NCI-H1092 treated with DMSO at 0.1 percent for 48 hours (cell line): ENCODE measurements at regions not wholly inside any gene's neighbourhood (a gene's known extent, or its start where the extent isn't known, plus 50 kb on each side); places are given as distances from the start of the nearest gene placed in this dataset.
"Not testable (repeated sequence)": the region's sequence is repeated elsewhere in the genome, so short reads cannot be mapped to it uniquely, and the experiment has no call there.

Source experiments
- DNase-seq: peaks from one replicate; lab custom pipeline; 2025; lab: John Stamatoyannopoulos, UW

DNA sequence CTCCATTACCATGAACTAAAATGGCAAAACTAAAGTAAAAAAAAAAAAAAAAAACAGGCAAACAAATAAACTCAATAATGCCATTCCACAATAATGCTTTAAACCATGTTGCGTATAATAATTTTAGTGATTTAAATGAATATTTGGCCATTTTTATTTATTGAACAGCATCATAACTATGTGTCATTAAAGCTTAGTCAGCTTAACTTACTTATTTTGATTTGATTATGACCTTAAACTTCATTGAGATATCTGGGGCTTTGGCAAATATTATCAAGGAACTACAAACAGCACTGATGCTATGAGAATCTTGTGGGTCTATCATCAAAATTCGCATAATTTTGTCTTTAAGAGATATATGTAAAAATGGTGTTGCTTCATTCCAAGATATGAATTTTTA, 1610.3 kb upstream of the NUDT12 start:
- no peak for DNase-seq

DNA sequence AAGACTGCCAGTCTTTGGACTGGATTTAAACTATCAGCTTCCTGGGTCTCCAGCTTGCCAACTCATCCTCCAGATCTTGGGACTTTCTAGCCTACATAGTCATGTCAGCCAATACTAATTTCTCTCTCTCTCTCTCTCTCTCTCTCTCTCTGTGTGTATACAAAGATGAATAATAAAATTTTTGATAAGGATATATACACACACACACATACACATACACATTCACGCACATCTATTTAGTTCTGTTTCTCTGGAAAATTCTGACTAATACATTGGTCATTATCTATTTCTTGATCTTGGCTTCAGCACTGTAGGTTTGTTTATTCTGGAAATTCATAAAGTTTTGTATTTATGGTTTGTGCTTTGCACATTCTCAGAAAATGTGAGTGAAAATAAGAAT, 1606.2 kb upstream of the NUDT12 start:
- no peak for DNase-seq

DNA sequence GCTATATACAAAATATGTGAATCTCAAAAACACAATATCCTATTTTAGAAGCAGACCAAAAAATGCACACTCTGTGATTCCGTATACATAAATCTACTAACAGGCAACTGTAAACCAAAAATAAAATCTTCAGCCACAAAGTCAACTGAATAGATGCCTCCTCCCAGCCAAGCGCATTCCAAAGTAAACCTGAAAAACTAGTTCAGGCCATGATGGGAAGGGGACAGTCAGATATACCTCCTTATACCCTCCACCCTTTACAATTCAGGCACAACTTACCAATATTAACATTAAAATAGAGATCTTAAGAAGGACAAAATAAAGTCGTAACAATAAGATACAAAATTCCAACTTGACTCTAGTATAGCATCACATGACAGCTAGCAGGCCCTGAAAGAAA, 1604.5 kb upstream of the NUDT12 start:
- no peak for DNase-seq

DNA sequence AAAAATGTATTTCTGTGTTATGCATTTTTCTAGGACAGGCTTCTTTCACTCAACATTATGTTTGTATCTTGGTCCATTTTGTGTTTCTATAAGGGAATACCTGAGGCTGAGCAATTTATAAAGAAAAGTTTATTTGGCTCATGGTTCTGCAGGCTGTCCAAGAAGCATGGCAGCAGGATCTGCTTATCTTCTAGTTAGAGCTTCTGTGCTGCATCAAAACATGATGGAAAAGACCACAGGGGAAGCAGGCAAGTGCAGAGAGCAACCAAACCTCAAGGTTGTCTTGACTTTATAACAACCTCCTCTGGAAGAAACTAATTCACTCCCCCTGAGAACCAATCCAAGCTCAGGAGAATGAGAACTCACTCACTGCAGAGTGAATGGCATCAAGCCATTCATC, 1601.0 kb upstream of the NUDT12 start:
- no peak for DNase-seq

DNA sequence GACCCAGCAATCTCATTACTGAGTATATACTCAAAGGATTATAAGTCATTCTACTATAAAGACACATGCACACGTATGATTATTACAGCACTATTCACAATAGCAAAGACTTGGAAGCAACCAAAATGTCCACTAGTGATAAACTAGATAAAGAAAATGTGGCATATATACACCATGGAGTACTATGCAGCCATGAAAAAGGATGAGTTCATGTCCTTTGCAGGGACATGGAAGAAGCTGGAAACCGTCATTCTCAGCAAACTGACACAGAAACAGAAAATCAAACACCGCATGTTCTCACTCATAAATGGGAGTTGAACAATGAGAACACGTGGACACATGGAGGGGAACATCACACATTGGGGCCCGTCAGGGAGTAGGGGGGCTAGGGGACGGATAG, 1600.0 kb upstream of the NUDT12 start:
- not testable (repeated sequence) for DNase-seq

DNA sequence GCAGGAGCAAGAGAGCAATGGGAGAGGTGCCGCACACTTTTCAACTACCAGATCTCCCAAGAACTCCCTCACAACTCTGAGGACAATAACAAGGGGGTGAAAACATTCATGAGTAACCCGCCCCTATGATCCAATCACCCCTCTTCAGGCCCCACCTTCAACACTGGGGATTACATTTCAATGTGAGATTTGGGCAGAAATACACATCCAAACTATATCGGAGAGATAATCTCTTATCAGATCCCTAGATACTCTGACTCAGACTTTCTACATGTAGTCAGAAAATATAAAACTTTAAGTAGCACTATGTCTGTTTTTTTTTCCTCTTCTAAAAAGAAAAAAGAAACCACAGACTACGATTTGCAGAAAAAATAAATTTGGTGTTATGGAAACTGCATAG, 1595.9 kb upstream of the NUDT12 start:
- no peak for DNase-seq

DNA sequence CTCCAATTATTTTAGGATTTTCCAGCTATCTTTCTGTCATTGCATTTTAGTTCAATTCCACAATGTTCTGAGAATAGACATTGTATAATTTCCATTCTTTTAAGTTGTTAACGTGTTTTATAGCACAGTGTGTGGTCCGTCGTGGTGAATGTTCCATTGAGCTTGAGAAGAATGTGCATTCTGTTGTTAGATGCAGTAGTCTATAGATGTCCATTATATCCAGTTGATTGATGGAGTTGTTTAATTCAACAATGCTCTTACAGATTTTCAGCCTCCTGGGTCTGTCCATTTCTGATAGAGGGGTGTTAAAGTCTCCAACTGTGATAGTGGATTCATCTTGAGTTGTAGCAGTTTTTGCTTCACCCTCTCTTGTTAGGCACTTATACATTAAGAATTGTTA, 1587.7 kb upstream of the NUDT12 start:
- DNase-seq: no peak

DNA sequence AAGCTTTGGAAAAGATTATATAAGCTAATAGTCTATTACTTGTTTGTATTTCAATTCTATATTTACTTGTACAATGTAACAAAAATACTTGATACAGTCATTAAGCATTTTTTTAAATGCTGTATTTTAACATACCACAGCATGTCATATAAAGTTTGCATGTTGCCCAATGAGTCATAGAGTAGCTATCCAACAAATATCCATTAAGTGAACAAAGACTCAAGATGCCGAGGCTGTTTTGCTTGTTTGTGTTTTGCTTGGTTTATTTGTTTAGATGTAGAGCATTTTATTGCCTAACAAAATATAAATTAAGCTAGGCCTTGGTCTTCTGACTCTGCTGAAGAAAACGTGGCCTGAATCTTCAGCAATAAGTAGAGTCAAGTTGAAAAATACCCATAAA, 1584.3 kb upstream of the NUDT12 start:
- DNase-seq: no peak

DNA sequence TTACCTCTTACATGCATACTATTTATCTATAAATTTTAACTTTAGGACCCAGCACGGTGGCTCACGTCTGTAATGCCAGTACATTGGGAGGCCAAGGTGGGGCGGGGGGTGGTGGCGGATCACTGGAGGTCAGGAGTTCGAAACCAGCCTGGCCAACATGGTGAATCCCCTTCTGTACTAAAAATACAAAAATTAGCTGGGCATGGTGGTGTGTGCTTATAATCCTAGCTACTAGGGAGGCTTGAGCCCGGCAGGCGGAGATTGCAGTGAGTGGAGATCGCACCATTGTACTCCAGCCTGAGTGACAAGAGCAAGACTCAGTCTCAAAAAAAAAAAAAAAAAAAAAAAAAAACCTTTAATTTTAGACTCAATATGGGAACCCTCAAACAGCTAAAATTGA, 1582.6 kb upstream of the NUDT12 start:
- no peak for DNase-seq

DNA sequence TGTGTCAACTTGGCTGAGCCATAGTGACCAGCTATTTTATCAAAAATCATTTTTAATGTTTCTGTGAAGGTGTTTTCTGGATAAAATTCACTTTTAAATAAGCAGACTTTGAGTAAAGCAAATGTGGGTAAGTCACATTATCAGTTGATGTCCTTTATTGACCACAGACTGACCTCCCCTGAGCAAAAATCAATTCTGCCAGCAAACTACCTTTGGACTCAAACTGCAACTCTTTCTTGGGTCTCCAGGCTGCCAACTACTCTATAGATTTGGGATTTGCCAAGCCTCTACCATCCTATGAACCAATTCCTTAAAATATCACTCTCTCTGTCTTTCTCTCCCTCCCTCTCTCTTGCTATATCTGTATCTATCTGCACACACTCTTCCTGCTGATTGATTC, 1571.7 kb upstream of the NUDT12 start:
- no peak for DNase-seq

DNA sequence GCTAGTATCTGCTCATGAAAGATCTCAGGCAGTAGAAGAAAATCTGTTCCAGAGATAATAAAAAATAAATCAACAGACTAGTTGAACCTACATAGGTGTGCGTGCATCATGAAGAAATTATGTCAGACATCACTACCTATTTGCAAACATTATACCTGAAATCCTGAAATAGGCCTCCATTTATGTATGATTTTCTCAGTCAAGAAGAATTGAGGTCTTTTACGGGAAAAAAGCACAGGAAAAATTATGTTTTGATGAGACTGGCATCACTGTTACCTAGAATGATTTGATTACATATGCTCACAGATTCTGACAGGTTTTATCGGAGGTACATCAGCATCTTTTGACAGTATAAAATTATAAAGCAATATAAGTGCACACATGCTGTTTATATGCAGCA, 1570.5 kb upstream of the NUDT12 start:
- DNase-seq: no peak

DNA sequence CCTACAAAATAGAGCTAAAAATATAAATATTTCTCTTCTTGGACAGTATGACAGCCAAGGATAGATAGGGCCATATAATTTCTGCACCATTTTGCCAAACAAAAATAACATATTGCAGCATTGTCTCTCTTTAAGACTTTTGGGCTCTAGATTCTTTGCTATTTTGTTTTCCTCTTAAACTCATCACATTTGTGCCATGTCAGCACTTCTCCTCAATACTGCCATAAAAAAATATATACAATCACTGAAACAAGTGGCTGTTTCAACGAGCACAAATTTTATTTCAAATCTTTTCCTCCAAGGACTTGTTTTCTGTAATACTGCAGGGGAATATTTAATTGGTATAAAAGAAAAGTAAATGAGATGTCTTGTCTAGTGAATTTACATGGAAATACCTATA, 1570.0 kb upstream of the NUDT12 start:
- DNase-seq: no peak

DNA sequence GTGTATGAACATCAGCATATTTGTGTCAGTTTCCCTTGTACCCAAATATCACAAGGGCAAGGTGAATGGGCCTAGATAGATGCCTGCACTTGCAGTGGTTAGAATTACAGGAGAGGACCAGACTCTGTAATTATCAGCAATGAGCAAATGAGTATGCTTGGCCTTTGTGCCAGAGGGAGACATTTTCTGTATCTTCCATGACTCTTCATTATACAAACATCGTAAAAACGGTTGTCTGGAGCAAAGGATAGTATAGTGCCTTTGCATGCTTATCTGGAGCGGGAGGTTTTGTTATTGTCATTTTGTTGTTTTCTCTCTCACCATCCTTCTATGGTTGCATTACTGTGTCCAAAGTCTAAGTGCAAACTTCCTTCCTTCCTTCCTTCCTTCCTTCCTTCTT, 1568.5 kb upstream of the NUDT12 start:
- DNase-seq: no peak

DNA sequence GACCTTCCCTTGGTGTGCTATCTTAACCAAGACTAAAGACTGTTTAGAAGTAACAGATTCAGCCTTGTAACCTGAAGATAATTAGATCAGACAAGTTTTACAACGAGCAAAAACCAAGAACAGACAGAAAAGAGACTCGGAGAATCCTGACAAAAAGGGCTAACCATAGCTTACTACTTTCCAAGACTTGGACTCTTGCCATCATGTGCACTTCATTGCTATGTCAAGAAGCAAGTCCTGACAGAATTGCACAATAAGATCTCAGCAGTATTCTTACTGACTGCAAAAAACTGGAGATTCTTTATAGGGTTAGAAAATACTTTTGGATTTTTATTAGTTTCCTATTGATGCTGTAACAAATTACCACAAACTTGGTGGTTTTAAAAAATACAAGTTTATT, 1539.0 kb upstream of the NUDT12 start:
- no peak for DNase-seq

DNA sequence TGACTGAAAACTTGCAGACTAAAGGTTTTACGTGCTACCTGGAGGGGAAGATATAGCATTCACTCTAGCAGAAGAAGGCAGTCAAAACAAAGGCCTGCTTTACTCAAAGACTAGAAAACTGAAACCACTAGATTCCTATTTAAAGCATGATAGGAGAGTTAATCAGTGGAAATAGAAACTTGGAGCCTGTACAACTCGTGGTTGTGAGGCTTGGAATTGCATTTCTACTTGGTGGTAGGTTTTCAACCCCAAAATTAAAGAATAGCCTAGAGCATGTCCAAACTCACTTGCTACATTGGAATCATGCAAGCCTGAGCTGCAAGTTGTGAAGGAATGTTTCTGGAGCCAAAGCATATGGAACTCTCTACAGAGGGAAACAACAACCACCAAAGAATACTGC, 1526.4 kb upstream of the NUDT12 start:
- no peak for DNase-seq

DNA sequence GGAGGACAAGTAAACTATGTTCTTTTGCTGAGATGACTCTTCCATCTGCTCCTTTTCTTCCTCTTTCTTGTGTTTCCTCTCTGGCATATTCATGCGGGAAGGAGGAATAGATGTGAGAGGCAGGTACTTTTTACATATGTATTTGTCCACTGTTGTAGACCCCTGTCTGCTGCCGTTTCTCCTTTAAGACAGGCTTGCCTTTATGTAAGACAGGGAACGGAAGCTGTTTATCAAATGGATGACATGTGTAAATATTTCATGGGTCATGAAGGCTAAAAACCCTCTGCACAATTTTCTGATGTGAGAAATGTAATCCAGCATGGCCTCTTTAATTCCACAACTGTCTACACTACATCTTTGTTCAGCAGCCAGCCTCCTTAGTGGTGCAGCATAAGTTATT, 1525.5 kb upstream of the NUDT12 start:
- no peak for DNase-seq

DNA sequence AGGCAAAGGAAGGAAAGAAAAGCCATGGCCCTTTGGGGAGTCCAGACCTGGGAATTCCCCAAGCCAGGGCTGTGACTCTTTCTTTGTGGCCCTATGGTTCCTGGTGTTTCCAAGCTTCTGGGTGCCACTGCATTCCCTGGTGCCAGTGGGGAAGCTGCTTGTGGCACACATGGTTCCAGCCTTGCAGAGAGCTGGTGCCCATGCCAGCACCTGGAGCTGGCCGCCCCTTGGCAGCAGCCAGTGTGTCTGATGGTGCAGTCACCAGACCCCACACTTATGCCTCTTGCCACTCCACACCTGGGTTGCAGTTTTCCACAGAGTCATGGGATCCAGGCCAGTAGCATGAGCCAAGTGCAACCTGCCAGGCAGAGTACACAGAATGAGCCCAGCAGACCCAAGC, 1495.3 kb upstream of the NUDT12 start:
- DNase-seq: no peak

DNA sequence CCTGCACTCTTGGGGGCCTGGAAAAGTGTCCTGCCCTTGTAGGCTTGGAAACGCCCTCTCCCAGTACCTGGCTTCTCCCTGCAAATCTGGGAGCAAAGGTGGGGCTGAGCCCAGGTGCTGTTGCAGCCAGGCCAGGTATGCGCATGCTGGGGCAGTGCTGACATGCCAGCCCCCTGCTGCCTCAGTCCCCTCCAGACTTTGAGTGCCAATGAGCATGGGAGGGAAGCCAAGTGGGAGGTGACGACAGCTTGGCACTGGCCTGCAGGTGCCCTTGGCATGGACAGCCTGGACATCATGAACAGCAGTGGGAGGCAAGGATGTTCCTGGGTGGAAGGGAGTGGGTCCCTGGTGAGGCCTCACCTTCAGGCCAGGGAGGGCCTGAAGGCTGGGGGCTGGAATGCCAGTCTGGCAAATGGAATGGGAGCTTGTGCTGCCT, 1494.4 kb upstream of the NUDT12 start:
- no peak for DNase-seq

DNA sequence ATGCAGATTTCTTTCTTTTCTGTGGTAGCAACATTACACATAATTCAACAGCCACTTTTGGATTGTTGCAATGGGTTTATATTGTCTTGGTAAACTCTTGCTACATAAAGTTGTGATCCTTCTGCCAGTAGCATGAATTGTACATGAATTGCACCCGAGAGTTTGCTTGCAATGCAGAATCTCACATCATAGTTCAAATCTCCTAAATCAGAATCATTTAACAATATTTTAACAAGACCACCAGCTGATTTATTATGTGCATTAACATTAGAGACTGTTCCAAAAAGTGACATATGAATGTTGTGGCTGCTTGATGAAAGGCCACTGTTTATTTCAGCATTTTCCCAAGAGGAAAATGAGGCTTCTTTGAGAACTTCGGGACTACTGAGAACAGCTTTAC, 1491.8 kb upstream of the NUDT12 start:
- DNase-seq: no peak

DNA sequence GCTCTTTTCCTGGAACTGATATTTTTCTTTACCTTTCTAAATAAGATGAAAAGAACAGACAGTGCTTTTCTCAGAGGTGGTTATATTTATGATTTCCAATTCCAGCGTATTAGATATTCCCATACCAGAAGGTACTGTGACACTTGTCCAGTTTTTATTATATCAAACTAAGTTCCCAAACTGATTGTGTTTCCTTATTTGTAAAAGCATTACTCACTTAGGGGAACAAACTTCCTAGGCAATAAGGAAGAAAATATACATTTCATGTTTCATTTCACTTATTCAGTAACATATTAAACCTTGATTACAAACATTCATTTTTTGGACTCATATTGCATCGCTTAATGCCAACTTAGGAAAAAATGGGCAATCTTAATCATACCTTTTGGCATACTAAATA, 1480.0 kb upstream of the NUDT12 start:
- DNase-seq: no peak

DNA sequence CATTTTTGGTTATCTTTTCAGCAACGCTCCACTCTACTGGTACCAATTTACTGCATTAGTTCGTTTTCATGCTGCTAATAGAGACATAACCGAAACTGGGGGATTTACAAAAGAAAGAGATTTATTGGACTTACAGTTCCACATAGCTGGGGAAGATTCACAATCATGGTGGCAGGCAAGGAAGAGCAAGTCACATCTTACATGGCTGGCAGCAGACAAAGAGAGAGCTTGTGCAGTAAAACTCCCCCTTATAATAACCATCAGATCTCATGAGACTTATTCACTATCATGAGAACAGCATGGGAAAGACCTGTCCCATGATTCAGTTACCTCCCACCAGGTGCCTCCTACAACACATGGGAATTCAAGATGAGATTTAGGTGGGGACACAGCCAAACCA, 1474.2 kb upstream of the NUDT12 start:
- not testable (repeated sequence) for DNase-seq

DNA sequence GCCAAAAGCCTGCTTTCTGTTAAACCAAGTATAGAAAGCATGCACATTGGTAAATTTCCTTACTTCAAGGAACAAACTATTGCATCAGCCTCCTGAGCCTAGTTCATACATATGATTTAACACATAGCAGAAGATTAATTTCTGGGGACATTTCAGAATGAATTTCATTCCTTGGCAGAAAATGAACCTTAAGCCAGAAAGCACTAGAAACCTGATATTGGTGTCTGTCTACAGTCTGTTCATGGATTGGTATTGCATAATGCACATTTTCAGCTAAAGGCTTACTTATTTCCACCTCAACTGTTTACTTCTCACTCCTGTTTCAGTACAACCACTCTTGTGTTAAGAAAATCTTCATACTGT, 1471.8 kb upstream of the NUDT12 start:
- no peak for DNase-seq

DNA sequence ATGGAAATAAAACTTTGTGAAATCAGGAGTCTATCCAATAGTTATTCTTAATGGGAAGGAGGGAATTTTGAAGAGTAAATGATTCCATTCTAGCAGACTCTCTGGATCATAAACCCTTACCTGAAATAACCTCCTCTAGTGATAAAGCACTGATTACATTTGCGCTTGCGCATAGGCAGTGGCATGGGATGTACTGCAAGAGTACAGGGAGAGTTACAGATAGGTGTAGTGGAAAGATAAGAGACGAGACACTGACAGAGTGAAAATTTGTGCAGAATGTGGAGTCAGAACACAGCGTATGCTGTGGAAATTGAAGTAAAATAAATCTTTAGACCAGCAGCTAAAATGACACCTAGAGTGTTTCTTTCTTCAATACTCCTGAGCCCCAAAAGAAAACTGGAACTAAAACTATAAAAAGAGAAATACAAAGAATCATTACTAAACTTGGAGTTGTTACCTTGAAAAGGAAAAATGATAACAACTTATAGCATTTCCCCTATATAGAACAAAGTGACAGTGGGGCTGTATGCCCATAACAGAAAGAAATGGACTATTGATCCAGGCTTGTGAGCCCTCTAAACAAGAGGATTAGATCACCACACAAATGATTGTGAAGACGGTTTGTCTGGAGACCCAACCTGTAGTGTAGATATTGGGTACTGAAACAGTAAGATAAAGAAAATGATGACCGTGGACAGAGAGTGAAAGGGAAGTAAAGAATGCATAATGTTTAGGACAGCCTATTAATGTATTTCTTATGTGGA, 1471.2 kb upstream of the NUDT12 start:
- DNase-seq: no peak

DNA sequence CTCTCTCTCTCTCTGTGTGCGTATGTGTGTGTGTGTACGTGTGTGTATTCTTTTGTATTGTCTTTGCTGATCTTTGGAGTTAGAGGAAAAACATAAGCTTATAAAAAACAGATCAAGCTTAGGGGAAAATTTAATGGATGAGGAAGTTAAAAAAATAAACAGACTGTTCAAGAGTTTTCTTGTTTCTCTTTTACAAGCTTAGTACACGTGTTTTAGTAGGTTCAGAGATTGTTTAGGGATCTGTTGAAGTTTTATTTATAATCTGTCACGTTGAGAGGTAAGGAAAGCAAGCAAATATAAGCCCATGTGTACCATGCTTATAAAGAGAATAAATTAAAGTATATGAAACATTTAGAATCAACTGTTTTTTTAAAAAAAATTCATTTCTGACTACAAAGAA, 1470.3 kb upstream of the NUDT12 start:
- DNase-seq: no peak

DNA sequence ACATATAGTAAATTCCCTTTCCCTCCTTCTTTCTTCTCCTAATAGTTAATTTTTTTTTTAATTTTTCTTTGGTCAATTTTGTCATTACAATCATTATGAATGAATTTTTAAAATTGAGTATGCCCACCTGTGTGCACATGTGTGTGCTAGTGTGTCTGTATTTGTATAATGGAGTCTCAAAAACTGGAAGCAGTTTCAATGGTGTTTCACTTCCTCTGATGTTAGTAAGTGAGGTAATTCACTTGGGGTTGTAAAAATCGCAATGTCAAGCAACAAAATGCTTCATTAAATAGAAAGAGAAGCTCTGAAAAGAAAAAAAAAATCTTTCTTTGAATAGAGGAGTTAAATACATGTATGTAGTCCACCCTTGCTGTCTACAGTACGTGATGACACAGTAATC, 1467.6 kb upstream of the NUDT12 start:
- DNase-seq: no peak
